Type B pancreatic cell (in vitro differentiated cells): ENCODE measurements at regions not wholly inside any gene's neighbourhood (a gene's known extent, or its start where the extent isn't known, plus 50 kb on each side); places are given as distances from the start of the nearest gene placed in this dataset.

ENCODE experiments used
- DNase-seq: peaks from one replicate; pipeline ENCODE4 v3.0.0; 2021; ENCODE audit warnings: mixed read lengths; ENCODE audit not compliant: unreplicated experiment; ENCODE audit errors: extremely low spot score
- H3K27ac Mint-ChIP-seq: 2 replicates; pipeline ENCODE4 v1.8.0; 2021; ENCODE audit warnings: mild to moderate bottlenecking, mixed read lengths
- H3K27me3 Mint-ChIP-seq: 2 replicates; pipeline ENCODE4 v1.8.0; 2021; ENCODE audit warnings: mixed read lengths
- H3K36me3 Mint-ChIP-seq: 2 replicates; pipeline ENCODE4 v1.8.0; 2021; ENCODE audit warnings: mixed read lengths
- H3K4me1 Mint-ChIP-seq: one replicate; pipeline ENCODE4 v1.8.0; 2021; ENCODE audit warnings: mixed read lengths; ENCODE audit not compliant: unreplicated experiment
- H3K4me3 Mint-ChIP-seq: 2 replicates; pipeline ENCODE4 v1.8.0; 2021; ENCODE audit warnings: mild to moderate bottlenecking, mixed read lengths
- H3K9me3 Mint-ChIP-seq: 2 replicates; pipeline ENCODE4 v1.8.0; 2021; ENCODE audit warnings: mixed read lengths
- CTCF ChIP-seq: fragments of 200-600 bp; sonication (generic); conservative IDR thresholded peaks from 2 replicates; pipeline ENCODE4 v1.5.0; 2021; ENCODE audit warnings: antibody characterized with exemption, mild to moderate bottlenecking

GRCh38 chr10:7488418-7488829 lies 77.6 kb upstream of the SFMBT2 start:
- DNase-seq: no peak

GRCh38 chr10:7487528-7487927 lies 76.7 kb upstream of the SFMBT2 start:
- no peak for TF ChIP-seq CTCF
- peaks cover 3% of the 10 kb centered on the region for H3K36me3 Mint-ChIP-seq
- peaks cover 25% of the 10 kb centered on the region for H3K4me1 Mint-ChIP-seq

More at GRCh38 chr10:7488418-7488829, 77.6 kb upstream of the SFMBT2 start:
- Mint-ChIP-seq H3K4me1 (peaks cover 25% of the 10 kb centered on the region), H3K27me3 (peaks cover 20% of the 10 kb centered on the region), H3K9me3 (no peaks in the 10 kb centered on the region), H3K4me3 (no peak overlapping the region), H3K27ac (no peak overlapping the region), H3K36me3 (peaks cover 3% of the 10 kb centered on the region)
- no peak for TF ChIP-seq CTCF

GRCh38 chr10:7486528-7486927 lies 75.7 kb upstream of the SFMBT2 start:
- H3K36me3 Mint-ChIP-seq: peaks cover 3% of the 10 kb centered on the region
- no peak overlapping the region for H3K4me3 Mint-ChIP-seq
- peaks cover 27% of the 10 kb centered on the region for H3K4me1 Mint-ChIP-seq
- H3K27ac Mint-ChIP-seq: no peak overlapping the region
- DNase-seq: no peak
- no peak for TF ChIP-seq CTCF
- H3K9me3 Mint-ChIP-seq: no peaks in the 10 kb centered on the region
- H3K27me3 Mint-ChIP-seq: peaks cover 29% of the 10 kb centered on the region

More at GRCh38 chr10:7487528-7487927, 76.7 kb upstream of the SFMBT2 start:
- H3K9me3 Mint-ChIP-seq: no peaks in the 10 kb centered on the region
- H3K4me3 Mint-ChIP-seq: peak overlapping the region; percentile 4
- DNase-seq: no peak
- no peak overlapping the region for H3K27ac Mint-ChIP-seq
- peaks cover 26% of the 10 kb centered on the region for H3K27me3 Mint-ChIP-seq

- H3K4me1 Mint-ChIP-seq: peaks cover 34% of the 10 kb centered on the region
- H3K9me3 Mint-ChIP-seq: no peaks in the 10 kb centered on the region
- no peak overlapping the region for H3K4me3 Mint-ChIP-seq
- H3K36me3 Mint-ChIP-seq: peaks cover 3% of the 10 kb centered on the region
- DNase-seq: no peak
- H3K27ac Mint-ChIP-seq: no peak overlapping the region
- H3K27me3 Mint-ChIP-seq: peaks cover 37% of the 10 kb centered on the region
- no peak for TF ChIP-seq CTCF
These were observed 75.0 kb upstream of the SFMBT2 start for GRCh38 chr10:7485799-7486198.

- TF ChIP-seq CTCF: no peak
- Mint-ChIP-seq H3K9me3 (no peaks in the 10 kb centered on the region), H3K4me1 (peaks cover 35% of the 10 kb centered on the region), H3K36me3 (peaks cover 3% of the 10 kb centered on the region), H3K27ac (no peak overlapping the region), H3K27me3 (peaks cover 40% of the 10 kb centered on the region), H3K4me3 (no peak overlapping the region)
- DNase-seq: no peak
These were observed 74.4 kb upstream of the SFMBT2 start for GRCh38 chr10:7485244-7485556.
